ENCODE measurements at regions not wholly inside any gene's neighbourhood (a gene's known extent, or its start where the extent isn't known, plus 50 kb on each side); places are given as distances from the start of the nearest gene placed in this dataset.
A peak's percentile ranks its signal among the peaks of the same experiment; 100 is the strongest.

DNA sequence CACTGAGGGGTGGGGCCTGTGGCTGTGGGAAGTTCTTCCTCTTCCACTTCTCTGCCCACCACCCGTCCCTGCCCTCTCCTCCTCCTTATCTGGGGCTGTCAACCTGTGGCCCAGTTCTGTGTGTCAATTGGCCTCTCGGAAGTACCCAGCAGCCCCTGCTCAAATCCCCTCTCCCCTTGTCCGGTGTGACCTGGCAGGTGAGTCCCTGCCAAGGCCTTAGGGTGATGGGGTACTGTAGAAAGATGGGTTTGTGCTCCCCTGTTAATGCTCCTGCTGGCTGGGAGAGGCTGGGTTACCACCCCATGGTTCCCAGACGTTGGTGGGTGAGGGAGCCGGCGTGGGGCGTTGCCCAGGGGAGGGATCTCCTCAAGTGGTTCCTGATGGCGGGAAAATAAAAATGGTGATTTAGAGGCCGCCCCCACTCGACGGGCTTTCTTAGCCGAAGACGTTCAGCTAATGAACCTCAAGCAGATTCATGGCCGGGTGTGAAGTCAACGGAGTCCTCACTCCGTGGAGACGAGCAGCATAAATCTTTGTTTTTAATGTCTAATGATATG, 141.2 kb downstream of the URI1 start:
- no peak for DNase-seq (ENCODE audit: low spot score)

GRCh38 chr19:30083701-30084156, 141.7 kb downstream of the URI1 start:
- no peak for DNase-seq (ENCODE audit: low spot score)

GRCh38 chr19:30084390-30084819, 142.4 kb downstream of the URI1 start:
- no peak for DNase-seq (ENCODE audit: low spot score)

GRCh38 chr19:30085394-30085793, 143.4 kb downstream of the URI1 start:
- peak; percentile 80 for DNase-seq (ENCODE audit: low spot score)

GRCh38 chr19:30086220-30086619, 144.2 kb downstream of the URI1 start:
- no peak for DNase-seq (ENCODE audit: low spot score)

- no peak for DNase-seq (ENCODE audit: low spot score)
Measured at GRCh38 chr19:30086916-30087315, 144.9 kb downstream of the URI1 start.

DNA sequence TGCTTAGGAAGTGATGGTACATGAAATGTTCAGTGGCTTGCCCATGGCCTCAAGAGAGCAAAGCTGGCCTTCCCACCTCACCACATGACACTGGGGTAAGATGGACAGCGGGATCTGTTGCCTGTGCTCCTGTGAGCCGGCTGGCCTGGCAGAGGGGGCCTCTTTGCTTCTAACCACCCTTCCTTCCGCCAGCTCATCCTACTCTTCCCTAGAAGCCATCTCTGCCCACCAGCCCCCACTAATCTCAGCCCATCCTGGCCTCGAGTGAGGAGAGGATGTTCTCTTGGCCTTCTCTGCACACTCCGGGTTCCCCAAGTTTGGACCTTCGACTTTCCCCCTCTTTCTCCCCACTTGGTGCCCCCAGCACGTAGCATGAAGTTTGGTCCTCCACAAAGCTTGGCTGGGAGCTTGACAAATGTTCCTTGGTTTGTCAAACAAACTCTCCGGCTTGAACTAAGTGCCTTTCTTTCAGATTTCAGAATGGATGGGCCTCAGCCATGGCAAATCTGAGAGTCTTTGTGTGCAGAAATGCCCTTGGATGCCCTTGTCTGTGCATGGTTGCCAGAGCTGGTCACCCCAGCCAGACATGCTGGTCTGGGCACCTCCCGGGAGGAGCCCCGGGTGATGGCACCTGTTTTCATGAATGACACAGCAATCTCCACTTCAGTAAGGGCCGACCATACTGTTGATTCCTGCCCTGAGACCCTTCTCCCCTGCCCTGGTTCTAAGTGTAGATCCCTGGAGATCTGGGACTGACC, 145.5 kb downstream of the URI1 start:
- no peak for DNase-seq (ENCODE audit: low spot score)

- no peak for DNase-seq (ENCODE audit: low spot score)
Measured at GRCh38 chr19:30088567-30088966, 146.5 kb downstream of the URI1 start.

GRCh38 chr19:30089086-30089665, 147.1 kb downstream of the URI1 start:
- no peak for DNase-seq (ENCODE audit: low spot score)

DNA sequence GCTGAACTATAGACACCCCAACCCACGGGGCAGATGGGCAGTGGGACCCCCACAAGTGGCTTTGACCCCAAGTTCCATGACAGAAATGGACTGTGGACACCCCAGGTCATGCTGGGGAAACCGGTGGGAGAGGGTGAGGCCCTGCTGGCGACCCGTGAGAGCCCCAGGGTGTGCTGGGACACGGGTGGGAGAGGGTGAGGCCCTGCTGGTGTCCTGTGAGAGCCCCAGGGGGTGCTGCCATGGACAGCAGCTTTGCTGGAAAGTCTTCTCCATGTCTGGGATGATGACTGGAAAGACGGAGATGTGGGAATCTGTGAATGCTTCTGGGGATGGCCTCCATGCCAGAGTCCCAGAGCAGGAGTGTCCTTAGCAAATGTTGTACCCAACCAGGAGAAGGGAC, 148.4 kb downstream of the URI1 start:
- DNase-seq (ENCODE audit: low spot score), result no peak

- no peak for DNase-seq (ENCODE audit: low spot score)
Measured at GRCh38 chr19:30090963-30091362, 148.9 kb downstream of the URI1 start.

DNA sequence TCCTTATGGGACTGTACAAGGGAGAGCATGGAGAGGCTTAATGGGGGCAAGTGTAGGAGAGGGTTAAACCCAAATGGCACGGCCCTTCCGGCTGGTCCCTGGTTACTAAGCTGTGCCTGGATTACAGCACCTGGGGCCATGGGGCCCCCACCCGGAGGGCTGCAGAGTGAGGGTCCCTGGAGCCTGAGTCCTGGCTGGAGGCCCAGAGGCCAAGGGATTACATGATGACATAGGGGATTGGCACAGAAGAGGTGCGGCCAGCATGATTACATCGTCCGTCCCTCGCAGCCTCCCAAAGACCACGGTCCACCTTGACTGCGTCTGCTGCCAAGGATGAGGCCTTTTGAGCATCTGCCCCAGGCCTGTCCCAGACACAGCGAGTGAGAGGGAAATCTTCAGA, 149.4 kb downstream of the URI1 start:
- DNase-seq (ENCODE audit: low spot score), result no peak

GRCh38 chr19:30091856-30092255, 149.8 kb downstream of the URI1 start:
- DNase-seq (ENCODE audit: low spot score), result no peak

- no peak for DNase-seq (ENCODE audit: low spot score)
Measured at GRCh38 chr19:30092721-30093569, 150.9 kb downstream of the URI1 start.

DNA sequence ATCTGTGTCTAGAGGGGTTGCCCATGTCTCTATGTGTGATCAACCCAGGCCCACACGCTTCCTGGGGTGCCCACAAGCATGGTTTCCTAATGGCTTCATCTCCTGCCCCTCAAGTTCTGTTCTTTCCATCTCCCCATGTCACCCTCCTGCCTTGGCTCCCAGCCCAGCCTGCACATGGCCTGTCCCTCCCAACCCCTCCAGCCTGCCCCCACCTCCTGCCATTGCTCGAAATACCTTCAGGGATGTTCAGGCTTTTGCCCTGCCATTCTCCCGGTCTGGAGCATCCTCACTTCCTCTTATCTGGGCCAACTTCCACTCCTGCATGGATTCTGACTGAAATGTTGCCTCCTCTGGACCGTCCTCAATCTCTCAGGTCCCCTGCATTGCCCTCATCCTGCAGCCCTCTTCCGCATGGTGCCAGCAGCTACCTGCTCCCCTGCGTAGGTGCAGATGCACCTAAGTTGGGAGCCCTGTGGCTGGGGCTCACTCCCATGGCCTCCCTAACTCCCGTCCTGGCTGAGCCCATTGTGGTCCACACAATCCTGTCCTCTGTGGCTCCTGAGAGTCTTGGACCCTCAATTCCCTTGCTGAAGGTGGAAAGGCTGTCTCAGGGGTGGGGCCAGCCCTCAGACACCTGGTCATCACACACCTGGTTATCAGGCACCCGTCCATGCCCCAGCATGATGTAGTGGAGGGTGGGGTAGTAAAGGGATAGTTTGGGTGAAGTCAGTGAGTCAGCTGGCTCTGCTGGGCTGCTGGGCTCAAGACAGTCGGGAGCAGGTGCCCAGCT, 152.1 kb downstream of the URI1 start:
- no peak for DNase-seq (ENCODE audit: low spot score)

DNA sequence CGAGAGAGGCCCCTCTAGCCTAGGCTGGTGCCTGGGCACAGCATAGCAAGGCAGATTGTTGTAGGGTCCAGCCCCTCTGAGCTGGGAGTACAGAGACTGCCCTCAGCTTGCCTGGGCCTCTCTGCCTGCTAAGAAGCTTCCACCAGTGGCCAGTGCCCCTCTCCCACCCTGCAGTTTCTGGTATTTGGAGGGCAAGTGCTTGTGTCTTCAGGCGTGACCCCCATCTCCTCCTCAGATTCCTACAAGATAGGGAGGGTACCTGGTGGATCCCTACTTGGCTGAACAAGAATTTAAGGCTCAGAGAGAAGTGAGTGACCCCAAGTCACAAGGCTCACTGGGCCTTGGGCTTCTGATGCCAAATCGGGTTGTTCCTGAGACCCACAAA, 152.7 kb downstream of the URI1 start:
- no peak for DNase-seq (ENCODE audit: low spot score)

DNA sequence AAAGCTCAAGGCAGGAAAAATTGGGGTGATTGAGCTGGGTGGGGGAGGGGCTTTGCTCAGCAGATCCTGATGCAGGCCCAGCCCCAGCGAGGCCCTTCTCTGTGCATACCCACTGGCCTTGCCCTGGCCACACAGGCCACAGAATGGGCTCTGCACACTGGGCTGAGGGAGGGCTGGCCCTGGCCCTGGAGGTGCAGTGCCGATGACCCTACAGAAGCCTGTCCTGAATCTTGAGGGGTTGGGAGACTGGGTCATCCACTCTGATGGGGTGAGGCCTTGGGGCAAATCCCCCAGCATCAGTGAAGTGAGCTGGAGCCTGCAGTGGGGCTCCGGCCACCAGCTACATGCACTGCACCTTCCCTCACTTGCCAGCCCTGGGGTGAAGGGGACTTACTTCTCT, 153.1 kb downstream of the URI1 start:
- no peak for DNase-seq (ENCODE audit: low spot score)

GRCh38 chr19:30096596-30097370, 154.7 kb downstream of the URI1 start:
- no peak for DNase-seq (ENCODE audit: low spot score)

DNA sequence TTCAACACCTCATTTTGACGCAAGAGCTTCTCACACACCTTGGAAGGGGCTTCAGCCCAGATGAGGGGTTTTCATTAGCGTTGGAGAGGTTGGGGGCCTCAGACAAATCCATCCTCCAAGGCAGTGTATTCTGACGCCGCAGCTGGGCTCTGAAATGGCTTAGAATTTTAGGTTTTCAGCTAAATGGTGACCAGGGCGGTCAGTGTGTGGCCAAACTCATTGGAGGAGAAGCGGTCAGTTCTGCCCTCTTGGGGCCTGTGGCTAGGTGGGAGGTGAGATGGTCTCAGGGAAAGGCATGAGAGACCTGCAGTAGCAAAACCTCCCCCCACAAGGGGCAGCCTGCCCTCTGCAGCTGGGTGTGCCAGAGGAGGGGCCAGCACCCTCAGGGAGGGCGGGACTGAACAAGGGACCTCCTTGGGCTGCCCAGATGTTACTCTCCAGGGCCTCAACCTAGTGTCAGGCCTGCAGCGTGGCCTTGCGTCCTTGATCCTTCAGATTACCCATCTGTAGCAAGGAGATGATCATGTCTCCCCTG, 155.8 kb downstream of the URI1 start:
- no peak for DNase-seq (ENCODE audit: low spot score)

- no peak for DNase-seq (ENCODE audit: low spot score)
Measured at GRCh38 chr19:30102239-30102638, 160.2 kb downstream of the URI1 start.

DNA sequence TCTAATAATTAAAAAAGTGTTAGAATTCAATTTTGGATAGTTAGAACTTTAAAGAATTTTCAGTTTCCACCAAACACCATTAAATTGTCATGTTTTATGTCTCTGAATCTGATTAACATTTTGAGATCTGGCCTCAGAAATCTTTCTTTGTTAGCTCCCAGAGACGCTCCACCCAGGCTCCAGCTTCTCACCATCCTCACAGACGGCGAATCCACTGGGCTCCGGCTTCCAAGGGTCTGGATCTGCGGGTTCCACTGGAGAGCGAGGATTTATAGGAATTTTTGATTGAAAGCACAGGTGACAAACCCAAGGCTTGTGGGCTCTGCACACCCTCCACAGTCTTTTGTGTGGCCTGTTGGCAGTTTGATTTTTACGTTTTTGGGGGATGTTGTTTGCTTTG, 160.6 kb downstream of the URI1 start:
- no peak for DNase-seq (ENCODE audit: low spot score)
